H1 (cell line): ENCODE measurements at regions not wholly inside any gene's neighbourhood (a gene's known extent, or its start where the extent isn't known, plus 50 kb on each side); places are given as distances from the start of the nearest gene placed in this dataset.

ENCODE experiments used
- ASH2L ChIP-seq: fragments of 200-600, 300-600 bp; sonication (generic); IDR thresholded peaks from one replicate; pipeline ENCODE4 v1.7.1; 2017; ENCODE audit warnings: low read length
- POU5F1 ChIP-seq: IDR thresholded peaks from 2 replicates; pipeline ENCODE4 v1.6.1; 2011; ENCODE audit warnings: low read depth, mild to moderate bottlenecking, low read length, moderate library complexity
- RFX5 ChIP-seq: IDR thresholded peaks from 2 replicates; pipeline ENCODE4 v1.6.1; 2011; ENCODE audit warnings: low read depth, low read length, improper control_type of control experiment, borderline replicate concordance
- SIRT6 ChIP-seq: IDR thresholded peaks from one replicate; pipeline ENCODE4 v1.7.1; 2012; ENCODE audit warnings: low read length, inconsistent platforms
- SP2 ChIP-seq: IDR thresholded peaks from 2 replicates; pipeline ENCODE4 v1.6.1; 2012; ENCODE audit warnings: mild to moderate bottlenecking, low read length, inconsistent platforms
- TF ChIP-seq, protein P1 (sequence below): fragments of 300-600 bp; sonication (generic); IDR thresholded peaks from 2 replicates; pipeline ENCODE4 v1.7.1; 2012; ENCODE audit warnings: low read length, moderate library complexity, mild to moderate bottlenecking, inconsistent platforms; ENCODE audit not compliant: insufficient replicate concordance
- TF ChIP-seq, protein P2 (sequence below): IDR thresholded peaks from 2 replicates; pipeline ENCODE4 v1.6.1; 2012; ENCODE audit warnings: low read length, inconsistent platforms

DNA sequence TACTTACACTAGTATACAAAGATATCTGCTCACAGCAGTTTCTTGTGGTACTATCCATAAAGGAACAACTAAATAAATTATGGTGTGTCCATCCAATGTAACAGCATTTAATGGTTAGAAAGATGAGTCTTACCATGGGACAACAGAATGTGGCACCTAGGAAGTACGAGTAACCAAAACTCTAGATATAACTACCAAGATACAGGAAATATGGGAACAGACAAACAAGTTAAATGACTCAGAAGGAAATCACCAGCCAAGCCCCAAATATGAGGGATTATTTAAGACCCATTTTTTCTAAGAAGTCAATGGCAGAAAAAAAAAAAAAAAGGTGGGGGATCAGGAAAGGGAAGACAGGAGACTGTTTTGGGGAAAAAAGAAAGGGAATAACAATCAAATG is 294.8 kb downstream of the PRELID2 start (continued):
- TF ChIP-seq, protein P1, sequence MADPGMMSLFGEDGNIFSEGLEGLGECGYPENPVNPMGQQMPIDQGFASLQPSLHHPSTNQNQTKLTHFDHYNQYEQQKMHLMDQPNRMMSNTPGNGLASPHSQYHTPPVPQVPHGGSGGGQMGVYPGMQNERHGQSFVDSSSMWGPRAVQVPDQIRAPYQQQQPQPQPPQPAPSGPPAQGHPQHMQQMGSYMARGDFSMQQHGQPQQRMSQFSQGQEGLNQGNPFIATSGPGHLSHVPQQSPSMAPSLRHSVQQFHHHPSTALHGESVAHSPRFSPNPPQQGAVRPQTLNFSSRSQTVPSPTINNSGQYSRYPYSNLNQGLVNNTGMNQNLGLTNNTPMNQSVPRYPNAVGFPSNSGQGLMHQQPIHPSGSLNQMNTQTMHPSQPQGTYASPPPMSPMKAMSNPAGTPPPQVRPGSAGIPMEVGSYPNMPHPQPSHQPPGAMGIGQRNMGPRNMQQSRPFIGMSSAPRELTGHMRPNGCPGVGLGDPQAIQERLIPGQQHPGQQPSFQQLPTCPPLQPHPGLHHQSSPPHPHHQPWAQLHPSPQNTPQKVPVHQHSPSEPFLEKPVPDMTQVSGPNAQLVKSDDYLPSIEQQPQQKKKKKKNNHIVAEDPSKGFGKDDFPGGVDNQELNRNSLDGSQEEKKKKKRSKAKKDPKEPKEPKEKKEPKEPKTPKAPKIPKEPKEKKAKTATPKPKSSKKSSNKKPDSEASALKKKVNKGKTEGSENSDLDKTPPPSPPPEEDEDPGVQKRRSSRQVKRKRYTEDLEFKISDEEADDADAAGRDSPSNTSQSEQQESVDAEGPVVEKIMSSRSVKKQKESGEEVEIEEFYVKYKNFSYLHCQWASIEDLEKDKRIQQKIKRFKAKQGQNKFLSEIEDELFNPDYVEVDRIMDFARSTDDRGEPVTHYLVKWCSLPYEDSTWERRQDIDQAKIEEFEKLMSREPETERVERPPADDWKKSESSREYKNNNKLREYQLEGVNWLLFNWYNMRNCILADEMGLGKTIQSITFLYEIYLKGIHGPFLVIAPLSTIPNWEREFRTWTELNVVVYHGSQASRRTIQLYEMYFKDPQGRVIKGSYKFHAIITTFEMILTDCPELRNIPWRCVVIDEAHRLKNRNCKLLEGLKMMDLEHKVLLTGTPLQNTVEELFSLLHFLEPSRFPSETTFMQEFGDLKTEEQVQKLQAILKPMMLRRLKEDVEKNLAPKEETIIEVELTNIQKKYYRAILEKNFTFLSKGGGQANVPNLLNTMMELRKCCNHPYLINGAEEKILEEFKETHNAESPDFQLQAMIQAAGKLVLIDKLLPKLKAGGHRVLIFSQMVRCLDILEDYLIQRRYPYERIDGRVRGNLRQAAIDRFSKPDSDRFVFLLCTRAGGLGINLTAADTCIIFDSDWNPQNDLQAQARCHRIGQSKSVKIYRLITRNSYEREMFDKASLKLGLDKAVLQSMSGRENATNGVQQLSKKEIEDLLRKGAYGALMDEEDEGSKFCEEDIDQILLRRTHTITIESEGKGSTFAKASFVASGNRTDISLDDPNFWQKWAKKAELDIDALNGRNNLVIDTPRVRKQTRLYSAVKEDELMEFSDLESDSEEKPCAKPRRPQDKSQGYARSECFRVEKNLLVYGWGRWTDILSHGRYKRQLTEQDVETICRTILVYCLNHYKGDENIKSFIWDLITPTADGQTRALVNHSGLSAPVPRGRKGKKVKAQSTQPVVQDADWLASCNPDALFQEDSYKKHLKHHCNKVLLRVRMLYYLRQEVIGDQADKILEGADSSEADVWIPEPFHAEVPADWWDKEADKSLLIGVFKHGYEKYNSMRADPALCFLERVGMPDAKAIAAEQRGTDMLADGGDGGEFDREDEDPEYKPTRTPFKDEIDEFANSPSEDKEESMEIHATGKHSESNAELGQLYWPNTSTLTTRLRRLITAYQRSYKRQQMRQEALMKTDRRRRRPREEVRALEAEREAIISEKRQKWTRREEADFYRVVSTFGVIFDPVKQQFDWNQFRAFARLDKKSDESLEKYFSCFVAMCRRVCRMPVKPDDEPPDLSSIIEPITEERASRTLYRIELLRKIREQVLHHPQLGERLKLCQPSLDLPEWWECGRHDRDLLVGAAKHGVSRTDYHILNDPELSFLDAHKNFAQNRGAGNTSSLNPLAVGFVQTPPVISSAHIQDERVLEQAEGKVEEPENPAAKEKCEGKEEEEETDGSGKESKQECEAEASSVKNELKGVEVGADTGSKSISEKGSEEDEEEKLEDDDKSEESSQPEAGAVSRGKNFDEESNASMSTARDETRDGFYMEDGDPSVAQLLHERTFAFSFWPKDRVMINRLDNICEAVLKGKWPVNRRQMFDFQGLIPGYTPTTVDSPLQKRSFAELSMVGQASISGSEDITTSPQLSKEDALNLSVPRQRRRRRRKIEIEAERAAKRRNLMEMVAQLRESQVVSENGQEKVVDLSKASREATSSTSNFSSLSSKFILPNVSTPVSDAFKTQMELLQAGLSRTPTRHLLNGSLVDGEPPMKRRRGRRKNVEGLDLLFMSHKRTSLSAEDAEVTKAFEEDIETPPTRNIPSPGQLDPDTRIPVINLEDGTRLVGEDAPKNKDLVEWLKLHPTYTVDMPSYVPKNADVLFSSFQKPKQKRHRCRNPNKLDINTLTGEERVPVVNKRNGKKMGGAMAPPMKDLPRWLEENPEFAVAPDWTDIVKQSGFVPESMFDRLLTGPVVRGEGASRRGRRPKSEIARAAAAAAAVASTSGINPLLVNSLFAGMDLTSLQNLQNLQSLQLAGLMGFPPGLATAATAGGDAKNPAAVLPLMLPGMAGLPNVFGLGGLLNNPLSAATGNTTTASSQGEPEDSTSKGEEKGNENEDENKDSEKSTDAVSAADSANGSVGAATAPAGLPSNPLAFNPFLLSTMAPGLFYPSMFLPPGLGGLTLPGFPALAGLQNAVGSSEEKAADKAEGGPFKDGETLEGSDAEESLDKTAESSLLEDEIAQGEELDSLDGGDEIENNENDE = no peak
- TF ChIP-seq SP2 (no peak), SIRT6 (no peak), POU5F1 (no peak), RFX5 (no peak), ASH2L (no peak)
- TF ChIP-seq, protein P2, sequence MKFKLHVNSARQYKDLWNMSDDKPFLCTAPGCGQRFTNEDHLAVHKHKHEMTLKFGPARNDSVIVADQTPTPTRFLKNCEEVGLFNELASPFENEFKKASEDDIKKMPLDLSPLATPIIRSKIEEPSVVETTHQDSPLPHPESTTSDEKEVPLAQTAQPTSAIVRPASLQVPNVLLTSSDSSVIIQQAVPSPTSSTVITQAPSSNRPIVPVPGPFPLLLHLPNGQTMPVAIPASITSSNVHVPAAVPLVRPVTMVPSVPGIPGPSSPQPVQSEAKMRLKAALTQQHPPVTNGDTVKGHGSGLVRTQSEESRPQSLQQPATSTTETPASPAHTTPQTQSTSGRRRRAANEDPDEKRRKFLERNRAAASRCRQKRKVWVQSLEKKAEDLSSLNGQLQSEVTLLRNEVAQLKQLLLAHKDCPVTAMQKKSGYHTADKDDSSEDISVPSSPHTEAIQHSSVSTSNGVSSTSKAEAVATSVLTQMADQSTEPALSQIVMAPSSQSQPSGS = no peak
